CD4-positive, alpha-beta T cell (primary cell): ENCODE measurements at regions not wholly inside any gene's neighbourhood (a gene's known extent, or its start where the extent isn't known, plus 50 kb on each side); places are given as distances from the start of the nearest gene placed in this dataset.

ENCODE experiments used
- ATAC-seq: fragments of 200-7000 bp; cut with Tn5 transposase; one replicate; pipeline ENCODE4 v1.10.0; 2022; ENCODE audit warnings: mild to moderate bottlenecking; ENCODE audit not compliant: poor library complexity
- CTCF ChIA-PET: fragments of 350-600 bp; sonication (Branson Sonifier 250); formaldehyde crosslinking; loops from one replicate; lab custom pipeline; 2021; ENCODE audit warnings: antibody characterized with exemption, inconsistent platforms; lab: Charles Lee
- POLR2A ChIA-PET: fragments of 350-600 bp; sonication (Branson Sonifier 250); formaldehyde crosslinking; loops from one replicate; lab custom pipeline; 2021; ENCODE audit warnings: antibody characterized with exemption, inconsistent platforms; lab: Charles Lee
- DNase-seq, 14 experiments: peaks; one replicate each; pipeline ENCODE4 v3.0.0-alpha.2; 2013 to 2020; ENCODE audit warnings: mixed read lengths in 2 of 14
- H3K27ac ChIP-seq, 2 donors: one replicate each; pipeline versions ENCODE4 v1.5.1 to v1.7.0; 2013; ENCODE audit warnings: low read length in 2 of 2, low read depth in 1 of 2, mild to moderate bottlenecking in 1 of 2
- H3K27me3 ChIP-seq, 2 experiments: 1 replicate in 1 of 2; 2 replicates in 1 of 2; pipeline versions ENCODE4 v1.6.1 to v1.7.0; 2013; ENCODE audit warnings: low read length in 2 of 2, control low read depth in 1 of 2, mild to moderate bottlenecking in 1 of 2, moderate library complexity in 1 of 2; ENCODE audit not compliant: insufficient read depth in 2 of 2, control insufficient read depth in 1 of 2
- H3K36me3 ChIP-seq: one replicate; pipeline ENCODE4 v1.6.1; 2013; ENCODE audit warnings: low read length, control low read depth; ENCODE audit not compliant: insufficient read depth
- H3K4me1 ChIP-seq: one replicate; pipeline ENCODE4 v1.6.1; 2013; ENCODE audit warnings: low read length, control low read depth; ENCODE audit not compliant: insufficient read depth
- H3K4me3 ChIP-seq: one replicate; pipeline ENCODE4 v1.5.1; 2013; ENCODE audit warnings: mild to moderate bottlenecking, low read length, moderate library complexity
- H3K9me3 ChIP-seq, 2 experiments: 1 replicate in 1 of 2; 2 replicates in 1 of 2; pipeline versions ENCODE4 v1.6.1 to v1.7.0; 2013; ENCODE audit warnings: low read length in 2 of 2, mild to moderate bottlenecking in 2 of 2, control low read depth in 1 of 2, moderate library complexity in 1 of 2; ENCODE audit not compliant: control insufficient read depth in 1 of 2, insufficient read depth in 1 of 2
- H3K27ac Mint-ChIP-seq: one replicate; pipeline ENCODE4 v1.8.0; 2020; ENCODE audit warnings: mixed read lengths
- H3K27me3 Mint-ChIP-seq: one replicate; pipeline ENCODE4 v1.8.0; 2021; ENCODE audit warnings: mixed read lengths
- H3K36me3 Mint-ChIP-seq: one replicate; pipeline ENCODE4 v1.8.0; 2021; ENCODE audit warnings: low read depth, mixed read lengths
- H3K4me1 Mint-ChIP-seq: one replicate; pipeline ENCODE4 v1.8.0; 2021; ENCODE audit warnings: low read depth, mixed read lengths
- H3K4me3 Mint-ChIP-seq: one replicate; pipeline ENCODE4 v1.8.0; 2020; ENCODE audit warnings: mild to moderate bottlenecking, mixed read lengths
- H3K9me3 Mint-ChIP-seq: one replicate; pipeline ENCODE4 v1.8.0; 2020; ENCODE audit warnings: mixed read lengths
- CTCF ChIP-seq: fragments of 200-600 bp; IDR thresholded peaks from one replicate; pipeline ENCODE4 v1.8.0; 2022; ENCODE audit warnings: antibody characterized with exemption, mild to moderate bottlenecking
- intact Hi-C, 2 experiments: fragments of 100-400 bp; cut with DNase I in 1 of 2; cut with micrococcal nuclease in 1 of 2; formaldehyde crosslinking; loops; one replicate each; pipeline versions ENCODE4 v1.15.1 to v1.9.0; 2023 to 2025; cut with DNase I, micrococcal nuclease

DNA sequence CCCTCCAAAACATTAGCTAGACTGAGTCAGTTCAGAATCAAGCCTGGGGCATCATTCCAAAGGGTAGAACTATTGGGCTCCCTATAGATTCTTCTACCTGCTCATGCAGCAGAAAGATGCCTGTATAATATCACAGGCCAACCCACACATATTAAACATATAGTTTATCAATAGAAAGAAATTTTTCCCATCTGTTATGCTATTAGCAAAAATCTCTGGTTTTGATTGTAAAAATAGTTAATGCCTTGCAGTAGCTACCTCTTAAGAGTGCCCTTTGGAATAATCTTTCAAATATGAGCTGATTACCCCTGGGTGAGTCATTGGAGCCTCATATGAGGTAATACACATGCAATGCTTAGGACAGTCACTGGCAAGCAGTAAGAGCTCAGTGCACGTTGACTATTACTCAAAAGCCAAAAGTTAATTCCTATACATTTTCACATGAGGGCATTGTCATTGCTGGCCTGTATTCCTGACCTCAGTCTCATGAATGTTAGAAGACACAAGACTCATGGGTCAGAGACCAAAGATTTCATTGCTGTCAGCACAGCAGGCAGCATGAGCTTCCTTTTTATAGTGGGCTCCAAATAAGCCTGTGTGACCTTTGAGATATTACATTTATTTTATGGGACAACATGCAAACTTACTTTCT, 180.0 kb downstream of the FGFR2 start:
- intact Hi-C loops, result no loop called here
- TF ChIP-seq CTCF, result no peak
- H3K27ac ChIP-seq, result no peak overlapping the region
- H3K27me3 Mint-ChIP-seq, result no peaks in the 10 kb centered on the region
- H3K4me1 Mint-ChIP-seq, result no peaks in the 10 kb centered on the region
- H3K36me3 Mint-ChIP-seq, result no peaks in the 10 kb centered on the region
- no peaks in the 10 kb centered on the region for H3K4me1 ChIP-seq
- DNase-seq, result no peak
- no peak overlapping the region for H3K4me3 ChIP-seq
- ChIA-PET CTCF (no interaction called here), POLR2A (no interaction called here)
- no peaks in the 10 kb centered on the region for H3K9me3 Mint-ChIP-seq
- H3K9me3 ChIP-seq, result no peaks in the 10 kb centered on the region
- ATAC-seq, result no peak
- no peaks in the 10 kb centered on the region for H3K27me3 ChIP-seq
- H3K36me3 ChIP-seq, result no peaks in the 10 kb centered on the region
- no peak overlapping the region for H3K4me3 Mint-ChIP-seq
- no peak overlapping the region for H3K27ac Mint-ChIP-seq

DNA sequence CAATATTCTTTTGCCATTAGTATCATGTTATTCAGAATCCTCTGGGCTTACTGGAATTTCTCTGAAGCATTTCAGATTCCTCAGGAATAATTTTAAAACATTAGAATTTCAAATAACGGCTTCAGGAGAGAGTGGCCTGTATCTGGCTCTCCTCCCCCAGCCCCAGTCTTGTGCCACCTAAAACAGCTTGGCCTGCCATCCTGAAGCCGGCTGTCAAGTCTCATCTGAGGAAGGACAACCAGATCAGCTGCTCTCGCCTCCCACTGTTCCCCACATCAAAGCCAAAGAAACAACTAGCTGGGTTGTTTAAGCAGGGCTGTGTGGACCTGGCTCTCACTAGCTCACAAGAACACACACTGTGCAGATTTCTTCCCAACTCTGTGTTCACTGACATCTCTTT, 178.2 kb downstream of the FGFR2 start:
- Histone ChIP-seq H3K27ac (no peak overlapping the region), H3K27me3 (no peaks in the 10 kb centered on the region), H3K4me3 (no peak overlapping the region), H3K9me3 (no peaks in the 10 kb centered on the region), H3K36me3 (no peaks in the 10 kb centered on the region), H3K4me1 (no peaks in the 10 kb centered on the region)
- Mint-ChIP-seq H3K9me3 (no peaks in the 10 kb centered on the region), H3K27me3 (no peaks in the 10 kb centered on the region), H3K27ac (no peak overlapping the region), H3K4me1 (no peaks in the 10 kb centered on the region), H3K4me3 (no peak overlapping the region), H3K36me3 (no peaks in the 10 kb centered on the region)
- ChIA-PET CTCF (interaction anchor here (1.5 kb wide), 1 partner anchor 9 kb away, joined by 3 read pairs; no protein-coding TSS in a partner anchor), POLR2A (no interaction called here)
- DNase-seq (no peak), ATAC-seq (no peak)
- intact Hi-C loops, result no loop called here
- TF ChIP-seq CTCF, result no peak

GRCh38 chr10:121422096-121422495, 176.1 kb downstream of the FGFR2 start:
- Mint-ChIP-seq H3K4me3 (no peak overlapping the region), H3K9me3 (no peaks in the 10 kb centered on the region), H3K4me1 (no peaks in the 10 kb centered on the region), H3K36me3 (no peaks in the 10 kb centered on the region), H3K27me3 (no peaks in the 10 kb centered on the region), H3K27ac (no peak overlapping the region)
- Histone ChIP-seq H3K36me3 (no peaks in the 10 kb centered on the region), H3K4me3 (no peak overlapping the region), H3K9me3 (peaks cover 0 to 4% of the 10 kb centered on the region in 2 experiments), H3K27me3 (no peaks in the 10 kb centered on the region), H3K4me1 (no peaks in the 10 kb centered on the region), H3K27ac (no peak overlapping the region)
- DNase-seq (no peak), ATAC-seq (no peak)
- TF ChIP-seq CTCF, result no peak
- ChIA-PET CTCF (no interaction called here), POLR2A (no interaction called here)
- intact Hi-C loops, result no loop called here
